B cell (primary cell): ENCODE measurements at regions not wholly inside any gene's neighbourhood (a gene's known extent, or its start where the extent isn't known, plus 50 kb on each side); places are given as distances from the start of the nearest gene placed in this dataset.

Experiments used
- ATAC-seq: fragments of 200-7000 bp; cut with Tn5 transposase; one replicate; pipeline ENCODE4 v1.10.0; 2021; ENCODE audit warnings: low read depth, mild to moderate bottlenecking, moderate number of reproducible peaks, moderate library complexity
- CTCF ChIA-PET: fragments of 350-600 bp; sonication (Branson Sonifier 250); formaldehyde crosslinking; loops from one replicate; lab custom pipeline; 2021; ENCODE audit warnings: antibody characterized with exemption, inconsistent platforms; lab: Charles Lee
- POLR2A ChIA-PET: fragments of 350-600 bp; sonication (Branson Sonifier 250); formaldehyde crosslinking; loops from one replicate; lab custom pipeline; 2021; ENCODE audit warnings: antibody characterized with exemption; lab: Charles Lee
- DNase-seq: peaks from one replicate; pipeline ENCODE4 v3.0.0; 2013
- H2AFZ ChIP-seq: 2 replicates; pipeline ENCODE4 v1.6.1; 2012; ENCODE audit warnings: mild to moderate bottlenecking, low read depth, low read length; ENCODE audit not compliant: insufficient read depth, poor library complexity, severe bottlenecking
- H3K27ac ChIP-seq, 2 donors: 1 replicate in 1 of 2; 2 replicates in 1 of 2; pipeline ENCODE4 v1.5.1; 2012 to 2013; ENCODE audit warnings: low read length in 2 of 2, mild to moderate bottlenecking in 2 of 2, moderate library complexity in 1 of 2
- H3K27me3 ChIP-seq, 4 experiments: fragments of 200-600 bp in 1 of 4; sonication (generic) in 1 of 4; replicated peaks in 1 of 4; 1 replicate in 2 of 4; 2 replicates in 2 of 4; pipeline versions ENCODE4 v1.6.1 to v1.7.0; 2013 to 2016; ENCODE audit warnings: low read length in 3 of 4, mild to moderate bottlenecking in 2 of 4, mixed read lengths in 1 of 4, moderate library complexity in 1 of 4; ENCODE audit not compliant: insufficient read depth in 4 of 4, control insufficient read depth in 3 of 4; ENCODE audit errors: control extremely low read depth in 1 of 4
- H3K36me3 ChIP-seq, 2 experiments: replicated peaks in 1 of 2; 1 replicate in 1 of 2; 2 replicates in 1 of 2; pipeline versions ENCODE4 v1.6.1 to v1.7.1; 2013; ENCODE audit warnings: low read length in 1 of 2; ENCODE audit not compliant: insufficient read depth in 2 of 2, control insufficient read depth in 1 of 2; ENCODE audit errors: control extremely low read depth in 1 of 2, extremely low read depth in 1 of 2
- H3K4me1 ChIP-seq, 2 donors: fragments of 200-600 bp in 1 of 2; sonication (generic) in 1 of 2; 1 replicate in 1 of 2; 2 replicates in 1 of 2; pipeline versions ENCODE4 v1.5.1 to v1.6.1; 2013 to 2017; ENCODE audit warnings: low read length in 2 of 2; ENCODE audit not compliant: control insufficient read depth in 2 of 2, insufficient read depth in 2 of 2
- H3K4me2 ChIP-seq: replicated peaks from 2 replicates; pipeline ENCODE3; 2012; ENCODE audit warnings: mild to moderate bottlenecking, low read depth, low read length; ENCODE audit not compliant: poor library complexity, severe bottlenecking
- H3K4me3 ChIP-seq, 5 experiments: fragments of 200-600 bp in 1 of 5; sonication (generic) in 1 of 5; 1 replicate in 3 of 5; 2 replicates in 2 of 5; pipeline versions ENCODE4 v1.5.1 to v1.7.0; 2011 to 2016; ENCODE audit warnings: low read length in 4 of 5, mild to moderate bottlenecking in 4 of 5, low read depth in 2 of 5, control low read depth in 1 of 5, moderate library complexity in 1 of 5; ENCODE audit not compliant: insufficient read depth in 1 of 5; ENCODE audit errors: control extremely low read depth in 1 of 5, extremely low read depth in 1 of 5
- H3K79me2 ChIP-seq: fragments of 200-600 bp; sonication (generic); one replicate; pipeline ENCODE4 v1.6.0; 2016; ENCODE audit warnings: low read length; ENCODE audit not compliant: control insufficient read depth, insufficient read depth
- H3K9ac ChIP-seq: fragments of 200-600 bp; sonication (generic); 2 replicates; pipeline ENCODE4 v1.6.1; 2017; ENCODE audit warnings: mild to moderate bottlenecking, low read length, moderate library complexity
- H3K9me3 ChIP-seq, 3 donors: one replicate each; pipeline versions ENCODE4 v1.6.1 to v1.7.1; 2013; ENCODE audit warnings: low read length in 2 of 3; ENCODE audit not compliant: control insufficient read depth in 2 of 3, insufficient read depth in 1 of 3; ENCODE audit errors: control extremely low read depth in 1 of 3
- H4K20me1 ChIP-seq: 2 replicates; pipeline ENCODE4 v1.6.0; 2012; ENCODE audit warnings: mild to moderate bottlenecking, low read length; ENCODE audit not compliant: insufficient read depth, control insufficient read depth, poor library complexity, severe bottlenecking
- H3K27ac Mint-ChIP-seq: one replicate; pipeline ENCODE4 v1.8.0; 2021; ENCODE audit warnings: mixed read lengths
- H3K27me3 Mint-ChIP-seq: one replicate; pipeline ENCODE4 v1.8.0; 2021; ENCODE audit warnings: mixed read lengths
- H3K4me1 Mint-ChIP-seq: one replicate; pipeline ENCODE4 v1.8.0; 2021; ENCODE audit warnings: mixed read lengths
- H3K4me3 Mint-ChIP-seq: one replicate; pipeline ENCODE4 v1.8.0; 2021; ENCODE audit warnings: mixed read lengths
- H3K9me3 Mint-ChIP-seq: one replicate; pipeline ENCODE4 v1.8.0; 2022; ENCODE audit warnings: mixed read lengths; ENCODE audit not compliant: insufficient read depth
- CTCF ChIP-seq: fragments of 200-600 bp; IDR thresholded peaks from one replicate; pipeline ENCODE4 v1.8.0; 2022; ENCODE audit warnings: antibody characterized with exemption, mild to moderate bottlenecking
- EZH2 ChIP-seq: IDR thresholded peaks from 2 replicates; pipeline ENCODE4 v1.6.1; 2012; ENCODE audit warnings: borderline replicate concordance, low read depth, mild to moderate bottlenecking, moderate library complexity, low read length; ENCODE audit not compliant: insufficient read depth, poor library complexity, severe bottlenecking
- WGBS: methylation state at CpG from one replicate; pipeline ENCODE4 v1.1.5; 2013; ENCODE audit warnings: missing lambda C conversion rate; ENCODE audit not compliant: insufficient coverage; 5-methylcytosine and 5-hydroxymethylcytosine counted together
- intact Hi-C: fragments of 100-400 bp; cut with micrococcal nuclease; formaldehyde crosslinking; loops from one replicate; pipeline ENCODE4 v1.10.0; 2022

GRCh38 chr14:73778736-73779135 is 64.6 kb upstream of the PNMA1 start:
- Mint-ChIP-seq H3K27ac (peak overlapping the region; percentile 39), H3K4me1 (peaks cover 66% of the 10 kb centered on the region), H3K9me3 (no peaks in the 10 kb centered on the region), H3K4me3 (peak overlapping the region; percentile 38), H3K27me3 (no peaks in the 10 kb centered on the region)
- Histone ChIP-seq H3K4me3 (no peak overlapping the region), H3K9ac (no peak overlapping the region), H4K20me1 (peaks cover 92% of the 10 kb centered on the region), H2AFZ (no peak overlapping the region), H3K27ac (no peak overlapping the region), H3K27me3 (no peaks in the 10 kb centered on the region), H3K4me1 (peaks cover 61 to 68% of the 10 kb centered on the region in 2 donors), H3K9me3 (no peaks in the 10 kb centered on the region), H3K4me2 (peak overlapping the region; percentile 18), H3K79me2 (peaks cover 95% of the 10 kb centered on the region), H3K36me3 (peaks cover 0 to 11% of the 10 kb centered on the region in 2 experiments)
- intact Hi-C loops = no loop called here
- WGBS = 100% methylated on average over 1 of the region's 3 CpGs
- CTCF ChIA-PET = interaction anchor here (1.3 to 11.6 kb wide), 9 partner anchors 7 to 261 kb away, joined by 3 to 220 read pairs (median 7); a partner anchor contains a TSS
- ATAC-seq = no peak
- DNase-seq = no peak
- TF ChIP-seq EZH2 (no peak), CTCF (no peak)
- POLR2A ChIA-PET = interaction anchor here (4.8 kb wide), 1 partner anchor 20 kb away, joined by 28 read pairs; a partner anchor contains a TSS

DNA sequence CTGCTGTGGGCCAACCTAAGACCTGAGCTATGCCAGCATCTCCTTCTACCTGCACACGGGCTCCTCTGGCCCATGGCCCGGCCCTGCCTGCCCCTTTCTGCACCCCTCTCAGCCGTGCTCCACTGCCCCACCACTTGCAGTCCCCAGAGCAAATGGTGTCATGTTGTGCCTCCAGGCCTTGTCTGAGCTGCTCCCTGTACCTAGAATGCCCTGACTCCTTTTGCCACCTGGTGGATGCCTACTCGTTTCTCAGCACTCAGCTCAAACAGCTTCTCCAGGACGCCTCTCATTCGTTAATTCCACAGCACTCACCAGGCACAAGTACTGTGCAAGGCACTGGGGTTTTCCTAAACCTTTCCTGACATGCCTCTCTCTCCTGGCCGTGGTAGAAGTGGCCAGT is 63.2 kb upstream of the PNMA1 start:
- ChIA-PET POLR2A (interaction anchor here (1.1 to 4.8 kb wide), 3 partner anchors 18 to 49 kb away, joined by 4 to 28 read pairs (median 4); a partner anchor contains a TSS), CTCF (interaction anchor here (1.3 to 11.6 kb wide), 9 partner anchors 9 to 262 kb away, joined by 3 to 220 read pairs (median 7); a partner anchor contains a TSS)
- peak; percentile 67 for DNase-seq
- intact Hi-C loops = loop anchor here (1.0 kb wide), 1 partner anchor 49 kb away; no protein-coding TSS in a partner anchor
- Mint-ChIP-seq H3K27me3 (no peaks in the 10 kb centered on the region), H3K9me3 (no peaks in the 10 kb centered on the region), H3K4me1 (peaks cover 64% of the 10 kb centered on the region), H3K27ac (peak overlapping the region; percentile 80), H3K4me3 (peak overlapping the region; percentile 18)
- Histone ChIP-seq H3K4me3 (no peak overlapping the region), H3K27ac (peak overlapping the region in 1 of 2 donors; percentile 35), H3K4me1 (peaks cover 59 to 67% of the 10 kb centered on the region in 2 donors), H3K79me2 (peaks cover 95% of the 10 kb centered on the region), H3K9me3 (no peaks in the 10 kb centered on the region), H3K27me3 (no peaks in the 10 kb centered on the region), H3K9ac (no peak overlapping the region), H4K20me1 (peaks cover 85% of the 10 kb centered on the region), H3K4me2 (peak overlapping the region; percentile 32), H2AFZ (no peak overlapping the region), H3K36me3 (peaks cover 0 to 7% of the 10 kb centered on the region in 2 experiments)
- WGBS = 74% methylated on average over 7 of the region's 7 CpGs
- ATAC-seq = peak; percentile 84
- TF ChIP-seq CTCF (peak; percentile 47), EZH2 (no peak)
